ENCODE measurements at regions not wholly inside any gene's neighbourhood (a gene's known extent, or its start where the extent isn't known, plus 50 kb on each side); places are given as distances from the start of the nearest gene placed in this dataset.

DNA sequence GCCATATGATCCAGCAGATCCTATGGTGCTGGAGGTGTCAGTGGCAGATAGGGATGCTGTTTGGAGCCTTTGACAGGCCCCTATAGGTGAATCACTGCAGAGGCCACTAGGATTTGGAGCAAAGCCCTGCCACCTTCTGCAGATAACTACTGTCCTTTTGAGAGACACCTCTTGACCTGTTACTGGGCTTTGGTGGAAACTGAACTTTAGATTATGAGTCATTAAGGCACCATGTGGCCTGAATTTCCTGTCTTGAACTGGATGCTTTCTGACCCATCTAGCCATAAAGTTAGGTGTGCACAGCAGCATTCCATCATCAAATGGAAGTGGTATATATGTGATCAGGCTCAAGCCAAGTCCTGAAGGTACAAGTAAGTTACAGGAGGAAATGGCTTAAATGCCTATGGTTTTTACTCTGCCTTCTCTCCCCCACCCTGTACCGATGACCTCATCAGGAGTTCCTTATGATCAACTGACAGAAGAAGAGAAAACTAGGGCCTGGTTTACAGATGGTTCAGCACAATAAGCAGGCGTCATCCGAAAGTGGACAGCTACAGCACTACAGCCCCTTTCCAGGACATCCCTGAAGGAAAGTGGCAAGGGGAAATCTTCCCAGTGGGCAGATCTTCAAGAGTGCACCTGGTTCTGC is 565.6 kb upstream of the AGTR1 start:
- Histone ChIP-seq H3K9ac (ENCODE audit: low read length) (no peak overlapping the region), H3K27ac (ENCODE audit: low read depth, low read length) (no peak overlapping the region), H3K36me3 (ENCODE audit: insufficient read depth, low read length) (no peaks in the 10 kb centered on the region), H3K4me3 (ENCODE audit: low read depth in 1 of 2, low read length in 2 of 2) (no peak overlapping the region), H3K9me3 (ENCODE audit: low read length) (no peaks in the 10 kb centered on the region), H3K27me3 (ENCODE audit: control insufficient read depth in 1 of 2, insufficient read depth in 2 of 2, low read length in 2 of 2) (no peaks in the 10 kb centered on the region), H3K4me1 (ENCODE audit: insufficient read depth, low read length) (no peaks in the 10 kb centered on the region)

GRCh38 chr3:148136816-148137215 is 560.9 kb upstream of the AGTR1 start:
- Histone ChIP-seq H3K9me3 (ENCODE audit: low read length) (no peaks in the 10 kb centered on the region), H3K27me3 (ENCODE audit: control insufficient read depth in 1 of 2, insufficient read depth in 2 of 2, low read length in 2 of 2) (no peaks in the 10 kb centered on the region), H3K27ac (ENCODE audit: low read depth, low read length) (no peak overlapping the region), H3K4me3 (ENCODE audit: low read depth in 1 of 2, low read length in 2 of 2) (no peak overlapping the region), H3K36me3 (ENCODE audit: insufficient read depth, low read length) (no peaks in the 10 kb centered on the region), H3K4me1 (ENCODE audit: insufficient read depth, low read length) (no peaks in the 10 kb centered on the region), H3K9ac (ENCODE audit: low read length) (no peak overlapping the region)

GRCh38 chr3:148146241-148146640 is 551.5 kb upstream of the AGTR1 start:
- Histone ChIP-seq H3K9ac (ENCODE audit: low read length) (no peak overlapping the region), H3K27ac (ENCODE audit: low read depth, low read length) (no peak overlapping the region), H3K9me3 (ENCODE audit: low read length) (no peaks in the 10 kb centered on the region), H3K36me3 (ENCODE audit: insufficient read depth, low read length) (no peaks in the 10 kb centered on the region), H3K27me3 (ENCODE audit: control insufficient read depth in 1 of 2, insufficient read depth in 2 of 2, low read length in 2 of 2) (no peaks in the 10 kb centered on the region), H3K4me3 (ENCODE audit: low read depth in 1 of 2, low read length in 2 of 2) (no peak overlapping the region), H3K4me1 (ENCODE audit: insufficient read depth, low read length) (no peaks in the 10 kb centered on the region)

- Histone ChIP-seq H3K4me3 (ENCODE audit: low read depth in 1 of 2, low read length in 2 of 2) (no peak overlapping the region), H3K27me3 (ENCODE audit: control insufficient read depth in 1 of 2, insufficient read depth in 2 of 2, low read length in 2 of 2) (no peaks in the 10 kb centered on the region), H3K36me3 (ENCODE audit: insufficient read depth, low read length) (no peaks in the 10 kb centered on the region), H3K9me3 (ENCODE audit: low read length) (no peaks in the 10 kb centered on the region), H3K4me1 (ENCODE audit: insufficient read depth, low read length) (no peaks in the 10 kb centered on the region), H3K9ac (ENCODE audit: low read length) (no peak overlapping the region), H3K27ac (ENCODE audit: low read depth, low read length) (no peak overlapping the region)
Measured at GRCh38 chr3:148146947-148147826, 550.5 kb upstream of the AGTR1 start.

DNA sequence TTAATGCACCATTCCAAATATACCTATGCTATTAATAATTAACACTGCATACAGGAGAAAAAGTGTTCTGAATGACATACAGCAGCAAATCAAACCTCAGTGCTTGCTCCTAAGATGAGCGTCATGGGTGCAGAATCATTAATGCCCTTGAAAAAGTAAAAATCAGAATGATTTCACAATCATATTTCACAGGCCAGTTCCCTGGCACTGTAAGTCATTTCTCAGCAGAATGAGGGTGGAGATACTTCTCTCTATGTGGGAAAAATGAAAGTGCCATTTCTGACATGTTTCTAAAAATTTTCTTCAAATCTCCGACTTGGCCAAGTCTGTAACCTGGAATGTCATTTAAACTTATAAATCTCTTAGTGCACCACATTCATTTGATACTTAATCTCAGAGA is 549.8 kb upstream of the AGTR1 start:
- H3K27me3 ChIP-seq (ENCODE audit: control insufficient read depth in 1 of 2, insufficient read depth in 2 of 2, low read length in 2 of 2): no peaks in the 10 kb centered on the region
- H3K4me1 ChIP-seq (ENCODE audit: insufficient read depth, low read length): no peaks in the 10 kb centered on the region
- no peak overlapping the region for H3K9ac ChIP-seq (ENCODE audit: low read length)
- no peak overlapping the region for H3K4me3 ChIP-seq (ENCODE audit: low read depth in 1 of 2, low read length in 2 of 2)
- H3K36me3 ChIP-seq (ENCODE audit: insufficient read depth, low read length): no peaks in the 10 kb centered on the region
- no peak overlapping the region for H3K27ac ChIP-seq (ENCODE audit: low read depth, low read length)
- H3K9me3 ChIP-seq (ENCODE audit: low read length): no peaks in the 10 kb centered on the region

GRCh38 chr3:148149556-148149955 is 548.1 kb upstream of the AGTR1 start:
- no peaks in the 10 kb centered on the region for H3K36me3 ChIP-seq (ENCODE audit: insufficient read depth, low read length)
- H3K27me3 ChIP-seq (ENCODE audit: control insufficient read depth in 1 of 2, insufficient read depth in 2 of 2, low read length in 2 of 2): no peaks in the 10 kb centered on the region
- no peak overlapping the region for H3K9ac ChIP-seq (ENCODE audit: low read length)
- no peak overlapping the region for H3K27ac ChIP-seq (ENCODE audit: low read depth, low read length)
- no peak overlapping the region for H3K4me3 ChIP-seq (ENCODE audit: low read depth in 1 of 2, low read length in 2 of 2)
- no peaks in the 10 kb centered on the region for H3K4me1 ChIP-seq (ENCODE audit: insufficient read depth, low read length)
- no peaks in the 10 kb centered on the region for H3K9me3 ChIP-seq (ENCODE audit: low read length)

- Histone ChIP-seq H3K27me3 (ENCODE audit: control insufficient read depth in 1 of 2, insufficient read depth in 2 of 2, low read length in 2 of 2) (no peaks in the 10 kb centered on the region), H3K9ac (ENCODE audit: low read length) (no peak overlapping the region), H3K27ac (ENCODE audit: low read depth, low read length) (no peak overlapping the region), H3K9me3 (ENCODE audit: low read length) (no peaks in the 10 kb centered on the region), H3K4me3 (ENCODE audit: low read depth in 1 of 2, low read length in 2 of 2) (no peak overlapping the region), H3K4me1 (ENCODE audit: insufficient read depth, low read length) (no peaks in the 10 kb centered on the region), H3K36me3 (ENCODE audit: insufficient read depth, low read length) (no peaks in the 10 kb centered on the region)
Measured at GRCh38 chr3:148150141-148150540, 547.6 kb upstream of the AGTR1 start.

DNA sequence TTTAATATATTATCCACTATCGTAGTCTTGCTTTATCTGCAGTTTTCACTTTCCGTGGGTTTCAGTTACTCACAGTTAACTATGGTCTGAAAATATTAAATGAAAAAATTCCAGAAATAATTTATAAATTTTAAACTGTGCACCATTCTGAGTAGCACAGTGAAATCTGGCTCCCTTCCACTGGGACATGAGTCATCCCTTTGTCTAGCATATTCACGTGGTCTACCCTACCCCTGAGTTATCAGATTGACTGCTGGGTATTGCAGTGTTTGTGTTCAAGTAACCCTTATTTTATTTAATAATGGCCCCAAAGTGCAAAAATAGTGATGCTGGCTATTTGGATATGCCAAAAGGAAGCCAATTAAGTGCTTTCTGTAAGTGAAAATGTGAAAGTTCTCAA is 539.5 kb upstream of the AGTR1 start:
- Histone ChIP-seq H3K27ac (ENCODE audit: low read depth, low read length) (no peak overlapping the region), H3K4me3 (ENCODE audit: low read depth in 1 of 2, low read length in 2 of 2) (no peak overlapping the region), H3K9ac (ENCODE audit: low read length) (no peak overlapping the region), H3K4me1 (ENCODE audit: insufficient read depth, low read length) (no peaks in the 10 kb centered on the region), H3K36me3 (ENCODE audit: insufficient read depth, low read length) (no peaks in the 10 kb centered on the region), H3K9me3 (ENCODE audit: low read length) (no peaks in the 10 kb centered on the region), H3K27me3 (ENCODE audit: control insufficient read depth in 1 of 2, insufficient read depth in 2 of 2, low read length in 2 of 2) (no peaks in the 10 kb centered on the region)

- H3K36me3 ChIP-seq (ENCODE audit: insufficient read depth, low read length): no peaks in the 10 kb centered on the region
Measured at GRCh38 chr3:148162132-148162531, 535.6 kb upstream of the AGTR1 start.

DNA sequence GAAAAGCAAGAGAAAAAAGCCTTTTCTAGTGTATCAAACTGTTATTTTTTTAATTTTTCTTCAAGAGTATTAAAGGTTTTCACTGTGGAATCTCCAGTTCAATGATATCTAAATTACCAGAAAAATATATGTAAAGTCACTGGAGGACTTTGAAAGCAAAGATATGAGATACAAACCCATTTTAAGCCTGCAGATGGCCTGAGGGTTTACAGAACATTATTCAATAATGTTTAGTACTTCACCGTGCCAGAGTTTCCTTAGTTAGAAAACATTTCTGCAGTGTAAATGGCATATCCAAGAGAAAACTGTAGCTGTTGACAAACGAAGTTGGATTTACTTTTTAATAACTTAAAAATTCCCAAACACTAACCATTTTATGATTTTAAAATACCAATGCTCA is 529.4 kb upstream of the AGTR1 start:
- no peak overlapping the region for H3K4me3 ChIP-seq (ENCODE audit: low read depth in 1 of 2, low read length in 2 of 2)
- H3K27ac ChIP-seq (ENCODE audit: low read depth, low read length): no peak overlapping the region
- H3K4me1 ChIP-seq (ENCODE audit: insufficient read depth, low read length): no peaks in the 10 kb centered on the region

More at GRCh38 chr3:148162132-148162531, 535.6 kb upstream of the AGTR1 start:
- H3K9ac ChIP-seq (ENCODE audit: low read length): no peak overlapping the region
- H3K4me3 ChIP-seq (ENCODE audit: low read depth in 1 of 2, low read length in 2 of 2): no peak overlapping the region
- no peaks in the 10 kb centered on the region for H3K27me3 ChIP-seq (ENCODE audit: control insufficient read depth in 1 of 2, insufficient read depth in 2 of 2, low read length in 2 of 2)
- no peaks in the 10 kb centered on the region for H3K4me1 ChIP-seq (ENCODE audit: insufficient read depth, low read length)
- no peak overlapping the region for H3K27ac ChIP-seq (ENCODE audit: low read depth, low read length)
- H3K9me3 ChIP-seq (ENCODE audit: low read length): no peaks in the 10 kb centered on the region

DNA sequence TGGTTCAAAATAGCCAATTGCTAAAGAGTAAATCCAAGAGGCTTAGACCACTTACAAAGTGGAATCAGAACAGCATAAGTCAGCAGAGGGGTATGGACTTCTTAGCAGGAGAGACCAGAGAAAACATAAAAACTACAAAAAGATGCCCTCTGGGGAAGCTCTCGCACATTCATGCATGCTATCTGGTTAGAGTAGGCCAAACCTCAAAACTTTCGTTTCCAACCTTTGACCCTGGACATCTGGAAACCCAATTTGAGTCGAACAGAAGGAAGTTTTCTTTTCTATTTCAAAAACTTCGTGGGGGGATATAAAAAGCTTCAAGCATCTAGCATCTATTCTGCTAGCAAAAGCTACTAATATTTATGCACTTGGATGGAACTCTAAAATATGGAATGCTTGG is 523.9 kb upstream of the AGTR1 start:
- Histone ChIP-seq H3K4me3 (ENCODE audit: low read depth in 1 of 2, low read length in 2 of 2) (no peak overlapping the region), H3K27ac (ENCODE audit: low read depth, low read length) (no peak overlapping the region), H3K27me3 (ENCODE audit: control insufficient read depth in 1 of 2, insufficient read depth in 2 of 2, low read length in 2 of 2) (no peaks in the 10 kb centered on the region), H3K9me3 (ENCODE audit: low read length) (no peaks in the 10 kb centered on the region), H3K36me3 (ENCODE audit: insufficient read depth, low read length) (no peaks in the 10 kb centered on the region), H3K4me1 (ENCODE audit: insufficient read depth, low read length) (no peaks in the 10 kb centered on the region), H3K9ac (ENCODE audit: low read length) (no peak overlapping the region)

More for the DNA sequence above, 529.4 kb upstream of the AGTR1 start:
- Histone ChIP-seq H3K36me3 (ENCODE audit: insufficient read depth, low read length) (no peaks in the 10 kb centered on the region), H3K9me3 (ENCODE audit: low read length) (no peaks in the 10 kb centered on the region), H3K27me3 (ENCODE audit: control insufficient read depth in 1 of 2, insufficient read depth in 2 of 2, low read length in 2 of 2) (no peaks in the 10 kb centered on the region), H3K9ac (ENCODE audit: low read length) (no peak overlapping the region)

DNA sequence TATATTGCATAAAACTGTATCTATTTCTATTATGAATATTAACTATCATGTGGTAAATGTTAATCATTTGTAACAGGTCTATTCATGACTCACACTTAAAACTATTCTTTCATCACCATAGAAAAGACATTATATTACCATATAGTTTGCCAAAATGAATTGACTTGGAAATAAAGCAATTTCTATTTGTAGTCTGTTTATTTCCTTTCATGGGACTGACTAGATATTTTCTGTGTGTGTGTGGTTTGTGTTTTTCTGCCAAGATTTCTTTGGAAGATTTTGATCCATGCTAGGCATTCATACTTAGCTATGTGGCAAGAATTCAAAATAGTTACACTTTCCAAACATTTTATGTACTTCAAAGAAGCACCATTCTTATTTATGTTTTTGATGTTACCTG is 522.5 kb upstream of the AGTR1 start:
- Histone ChIP-seq H3K9ac (ENCODE audit: low read length) (no peak overlapping the region), H3K36me3 (ENCODE audit: insufficient read depth, low read length) (no peaks in the 10 kb centered on the region), H3K9me3 (ENCODE audit: low read length) (no peaks in the 10 kb centered on the region), H3K27me3 (ENCODE audit: control insufficient read depth in 1 of 2, insufficient read depth in 2 of 2, low read length in 2 of 2) (no peaks in the 10 kb centered on the region), H3K4me1 (ENCODE audit: insufficient read depth, low read length) (no peaks in the 10 kb centered on the region), H3K27ac (ENCODE audit: low read depth, low read length) (no peak overlapping the region), H3K4me3 (ENCODE audit: low read depth in 1 of 2, low read length in 2 of 2) (no peak overlapping the region)
